ENCODE measurements at regions not wholly inside any gene's neighbourhood (a gene's known extent, or its start where the extent isn't known, plus 50 kb on each side); places are given as distances from the start of the nearest gene placed in this dataset.

DNA sequence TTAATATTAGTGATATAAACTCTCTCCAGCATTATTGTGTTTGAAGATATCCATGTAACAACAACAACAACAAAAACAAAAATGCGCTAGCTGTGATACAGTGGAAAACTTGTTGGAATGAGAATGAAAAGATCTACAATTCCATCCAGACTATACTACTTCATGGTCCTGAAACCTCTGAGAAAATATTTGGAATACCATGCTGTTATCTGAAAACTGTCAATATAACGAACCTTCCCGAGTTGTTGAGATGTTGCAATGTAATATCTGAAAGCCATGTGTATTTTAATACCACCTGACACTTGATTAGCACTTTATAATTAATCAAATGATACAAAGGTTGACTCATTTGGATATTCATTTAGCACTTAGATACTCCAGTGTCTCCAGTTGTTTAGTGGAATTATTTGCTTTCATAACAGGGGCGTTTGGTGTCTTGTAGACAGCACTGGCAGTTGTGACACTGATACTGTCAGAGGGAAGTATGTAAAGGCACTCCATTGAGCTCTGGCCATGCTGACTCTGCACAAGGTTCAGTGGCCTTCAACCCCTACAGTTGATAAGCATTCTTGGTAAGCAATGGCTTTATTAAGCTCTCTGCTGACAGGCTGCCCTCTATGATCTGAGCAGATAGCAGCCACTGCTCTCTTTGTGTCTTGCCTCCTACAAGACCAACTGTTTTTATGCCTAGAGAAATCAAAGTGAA, 447.1 kb upstream of the SEL1L start:
- no peaks in the 10 kb centered on the region for H3K9me3 Mint-ChIP-seq
- H3K4me3 Mint-ChIP-seq: no peak overlapping the region
- no peaks in the 10 kb centered on the region for H3K36me3 Mint-ChIP-seq (ENCODE audit: low read depth)
- no peaks in the 10 kb centered on the region for H3K27me3 Mint-ChIP-seq (ENCODE audit: low read depth)
- H3K4me1 Mint-ChIP-seq: no peaks in the 10 kb centered on the region
- no peak overlapping the region for H3K27ac Mint-ChIP-seq
- TF ChIP-seq, protein P1, sequence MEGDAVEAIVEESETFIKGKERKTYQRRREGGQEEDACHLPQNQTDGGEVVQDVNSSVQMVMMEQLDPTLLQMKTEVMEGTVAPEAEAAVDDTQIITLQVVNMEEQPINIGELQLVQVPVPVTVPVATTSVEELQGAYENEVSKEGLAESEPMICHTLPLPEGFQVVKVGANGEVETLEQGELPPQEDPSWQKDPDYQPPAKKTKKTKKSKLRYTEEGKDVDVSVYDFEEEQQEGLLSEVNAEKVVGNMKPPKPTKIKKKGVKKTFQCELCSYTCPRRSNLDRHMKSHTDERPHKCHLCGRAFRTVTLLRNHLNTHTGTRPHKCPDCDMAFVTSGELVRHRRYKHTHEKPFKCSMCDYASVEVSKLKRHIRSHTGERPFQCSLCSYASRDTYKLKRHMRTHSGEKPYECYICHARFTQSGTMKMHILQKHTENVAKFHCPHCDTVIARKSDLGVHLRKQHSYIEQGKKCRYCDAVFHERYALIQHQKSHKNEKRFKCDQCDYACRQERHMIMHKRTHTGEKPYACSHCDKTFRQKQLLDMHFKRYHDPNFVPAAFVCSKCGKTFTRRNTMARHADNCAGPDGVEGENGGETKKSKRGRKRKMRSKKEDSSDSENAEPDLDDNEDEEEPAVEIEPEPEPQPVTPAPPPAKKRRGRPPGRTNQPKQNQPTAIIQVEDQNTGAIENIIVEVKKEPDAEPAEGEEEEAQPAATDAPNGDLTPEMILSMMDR (IDR thresholded peaks at IDR 0.05; ENCODE audit: unreplicated experiment in 3 of 3): no peak

- Mint-ChIP-seq H3K4me3 (no peak overlapping the region), H3K36me3 (ENCODE audit: low read depth) (no peaks in the 10 kb centered on the region), H3K27me3 (ENCODE audit: low read depth) (no peaks in the 10 kb centered on the region), H3K4me1 (no peaks in the 10 kb centered on the region), H3K27ac (no peak overlapping the region), H3K9me3 (no peaks in the 10 kb centered on the region)
- TF ChIP-seq, protein P1 (IDR thresholded peaks at IDR 0.05; ENCODE audit: unreplicated experiment in 3 of 3): no peak
Observed at GRCh38 chr14:81981307-81981675, 447.6 kb upstream of the SEL1L start.

- Mint-ChIP-seq H3K27me3 (ENCODE audit: low read depth) (no peaks in the 10 kb centered on the region), H3K4me1 (no peaks in the 10 kb centered on the region), H3K27ac (no peak overlapping the region), H3K4me3 (no peak overlapping the region), H3K36me3 (ENCODE audit: low read depth) (no peaks in the 10 kb centered on the region), H3K9me3 (no peaks in the 10 kb centered on the region)
- TF ChIP-seq, protein P1 (IDR thresholded peaks at IDR 0.05; ENCODE audit: unreplicated experiment in 3 of 3): no peak
Observed at GRCh38 chr14:81982046-81982445, 448.4 kb upstream of the SEL1L start.

- Mint-ChIP-seq H3K4me3 (no peak overlapping the region), H3K27ac (no peak overlapping the region), H3K4me1 (peaks cover 6% of the 10 kb centered on the region), H3K9me3 (no peaks in the 10 kb centered on the region), H3K27me3 (ENCODE audit: low read depth) (no peaks in the 10 kb centered on the region), H3K36me3 (ENCODE audit: low read depth) (no peaks in the 10 kb centered on the region)
- TF ChIP-seq, protein P1 (IDR thresholded peaks at IDR 0.05; ENCODE audit: unreplicated experiment in 3 of 3): no peak
Observed at GRCh38 chr14:81986005-81986404, 452.4 kb upstream of the SEL1L start.

DNA sequence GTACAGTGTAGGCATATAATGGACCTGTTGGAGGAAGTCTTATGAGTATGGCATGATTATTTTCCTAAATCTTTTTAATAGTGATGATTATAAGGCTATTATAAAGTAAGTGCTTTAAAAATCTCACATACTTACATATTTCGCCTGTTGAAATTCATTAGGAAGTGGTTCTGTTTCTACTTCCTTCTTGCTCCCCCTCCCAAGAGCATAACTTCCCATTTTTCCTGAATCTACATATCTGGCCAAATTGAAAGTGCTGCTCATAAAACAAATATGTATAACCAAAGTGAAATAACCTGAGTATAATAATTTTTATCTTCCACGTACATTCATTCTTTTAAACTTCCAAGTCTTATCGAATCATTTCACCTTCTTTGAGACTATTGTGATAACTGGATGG, 455.6 kb upstream of the SEL1L start:
- Mint-ChIP-seq H3K4me3 (no peak overlapping the region), H3K36me3 (ENCODE audit: low read depth) (no peaks in the 10 kb centered on the region), H3K27me3 (ENCODE audit: low read depth) (no peaks in the 10 kb centered on the region), H3K4me1 (peaks cover 6% of the 10 kb centered on the region), H3K9me3 (no peaks in the 10 kb centered on the region), H3K27ac (no peak overlapping the region)
- TF ChIP-seq, protein P1 (IDR thresholded peaks at IDR 0.05; ENCODE audit: unreplicated experiment in 3 of 3): no peak

DNA sequence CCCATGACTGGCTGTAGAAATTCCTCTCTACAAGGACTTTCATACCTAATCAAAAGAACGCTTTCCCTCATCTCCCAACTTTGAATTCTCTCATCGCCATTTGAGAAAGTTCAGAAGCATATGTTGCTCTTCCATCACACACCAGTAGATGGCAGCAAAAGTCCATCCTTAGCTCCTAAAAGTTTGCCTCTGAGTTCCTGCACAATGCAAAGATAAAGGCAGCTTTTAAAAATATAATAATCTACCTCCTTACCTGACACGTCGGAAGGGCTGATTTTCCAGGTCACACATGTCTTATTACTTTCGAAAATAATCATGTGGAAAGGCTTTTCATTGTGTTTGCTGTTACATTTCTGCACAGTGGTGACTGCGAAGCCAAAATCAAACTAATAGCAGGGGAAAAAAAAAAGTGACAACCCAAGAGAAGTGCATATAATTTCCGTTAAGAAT, 456.7 kb upstream of the SEL1L start:
- TF ChIP-seq, protein P1 (IDR thresholded peaks at IDR 0.05; ENCODE audit: unreplicated experiment in 3 of 3): peak; percentile 94 to 95 (median 94)
- Mint-ChIP-seq H3K36me3 (ENCODE audit: low read depth) (no peaks in the 10 kb centered on the region), H3K27me3 (ENCODE audit: low read depth) (no peaks in the 10 kb centered on the region), H3K9me3 (no peaks in the 10 kb centered on the region), H3K4me3 (no peak overlapping the region), H3K27ac (peak overlapping the region in 2 of 3 experiments; percentile 32 to 43), H3K4me1 (peaks cover 6% of the 10 kb centered on the region)
